Fibroblast of lung (primary cell): ENCODE measurements at regions not wholly inside any gene's neighbourhood (a gene's known extent, or its start where the extent isn't known, plus 50 kb on each side); places are given as distances from the start of the nearest gene placed in this dataset.
A peak's percentile ranks its signal among the peaks of the same experiment; 100 is the strongest.

ENCODE experiments used
- DNase-seq, 2 donors: peaks; one replicate each; pipeline versions ENCODE4 v3.0.0 to v3.0.0-alpha.2; 2010; ENCODE audit warnings: low read depth in 2 of 2
- H2AFZ ChIP-seq: 2 replicates; pipeline ENCODE4 v1.5.1; 2012; ENCODE audit warnings: low read length, control low read depth, inconsistent platforms
- H3K27ac ChIP-seq: 2 replicates; pipeline ENCODE4 v1.5.1; 2011; ENCODE audit warnings: low read length, control low read depth; ENCODE audit not compliant: insufficient read depth
- H3K27me3 ChIP-seq: 2 replicates; pipeline ENCODE4 v1.5.1; 2011; ENCODE audit warnings: mild to moderate bottlenecking, low read length; ENCODE audit not compliant: control insufficient read depth, insufficient read depth
- H3K36me3 ChIP-seq: 2 replicates; pipeline ENCODE4 v1.5.1; 2011; ENCODE audit warnings: low read length; ENCODE audit not compliant: control insufficient read depth, insufficient read depth
- H3K4me1 ChIP-seq: 2 replicates; pipeline ENCODE4 v1.5.1; 2011; ENCODE audit warnings: low read length; ENCODE audit not compliant: control insufficient read depth, insufficient read depth; ENCODE audit errors: extremely low read depth
- H3K4me2 ChIP-seq: 2 replicates; pipeline ENCODE4 v1.5.1; 2011; ENCODE audit warnings: low read length, control low read depth; ENCODE audit not compliant: insufficient read depth; ENCODE audit errors: extremely low read depth
- H3K4me3 ChIP-seq, 4 experiments: fragments of 200-600 bp in 1 of 4; sonication (generic) in 1 of 4; replicated peaks in 1 of 4; 2 replicates each; pipeline ENCODE4 v1.5.1; 2011 to 2016; ENCODE audit warnings: low read length in 4 of 4, low read depth in 3 of 4, mild to moderate bottlenecking in 3 of 4, control low read depth in 2 of 4, inconsistent platforms in 1 of 4, mixed read lengths in 1 of 4; ENCODE audit not compliant: insufficient read depth in 1 of 4; ENCODE audit errors: control extremely low read depth in 1 of 4
- H3K79me2 ChIP-seq: 2 replicates; pipeline ENCODE4 v1.5.1; 2012; ENCODE audit warnings: mild to moderate bottlenecking, low read length, inconsistent platforms; ENCODE audit not compliant: control insufficient read depth, insufficient read depth
- H3K9ac ChIP-seq: 2 replicates; pipeline ENCODE4 v1.5.1; 2011; ENCODE audit warnings: mild to moderate bottlenecking, low read length, control low read depth; ENCODE audit not compliant: insufficient read depth
- H3K9me3 ChIP-seq: 2 replicates; pipeline ENCODE4 v1.5.1; 2012; ENCODE audit warnings: low read depth, low read length; ENCODE audit not compliant: control insufficient read depth, insufficient read depth
- H4K20me1 ChIP-seq: 2 replicates; pipeline ENCODE4 v1.5.1; 2011; ENCODE audit warnings: low read length; ENCODE audit not compliant: control insufficient read depth, insufficient read depth; ENCODE audit errors: extremely low read depth
- EZH2 ChIP-seq: IDR thresholded peaks from 2 replicates; pipeline ENCODE4 v1.5.1; 2012; ENCODE audit warnings: low read length, control low read depth, mild to moderate bottlenecking; ENCODE audit errors: missing control alignments
- TF ChIP-seq, protein P1 (sequence below), 2 donors: IDR thresholded peaks in 1 of 2; conservative IDR thresholded peaks in 1 of 2; 1 replicate in 1 of 2; 2 replicates in 1 of 2; pipeline ENCODE4 v1.5.1; 2011 to 2012; ENCODE audit warnings: low read length in 2 of 2, control low read depth in 1 of 2, inconsistent platforms in 1 of 2, low read depth in 1 of 2, mild to moderate bottlenecking in 1 of 2

DNA sequence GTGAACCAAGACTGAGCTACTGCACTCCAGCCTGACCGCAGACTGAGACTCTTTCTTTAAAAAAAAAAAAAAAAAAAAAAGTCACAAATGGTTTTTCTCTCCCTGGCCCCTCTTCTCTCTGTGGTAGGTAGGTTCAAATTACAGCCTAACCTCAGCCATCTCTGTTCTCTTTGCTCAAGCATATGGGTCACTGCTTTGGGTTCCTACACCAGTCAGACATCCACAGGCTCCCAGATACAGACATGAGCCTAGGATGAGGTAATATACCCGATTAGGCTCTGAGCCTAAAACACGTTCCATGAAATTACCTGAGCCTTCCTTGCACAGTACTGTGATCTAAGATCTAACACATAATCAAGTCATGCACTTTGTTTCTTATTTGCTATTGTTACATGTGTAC lies 90.5 kb upstream of the JAK1 start:
- Histone ChIP-seq H3K79me2 (no peaks in the 10 kb centered on the region), H3K9me3 (no peaks in the 10 kb centered on the region), H3K27me3 (no peaks in the 10 kb centered on the region), H3K27ac (no peak overlapping the region), H3K4me3 (no peak overlapping the region), H4K20me1 (no peaks in the 10 kb centered on the region), H3K4me1 (no peaks in the 10 kb centered on the region), H2AFZ (no peak overlapping the region), H3K4me2 (no peak overlapping the region), H3K36me3 (no peaks in the 10 kb centered on the region), H3K9ac (no peak overlapping the region)
- TF ChIP-seq, protein P1, sequence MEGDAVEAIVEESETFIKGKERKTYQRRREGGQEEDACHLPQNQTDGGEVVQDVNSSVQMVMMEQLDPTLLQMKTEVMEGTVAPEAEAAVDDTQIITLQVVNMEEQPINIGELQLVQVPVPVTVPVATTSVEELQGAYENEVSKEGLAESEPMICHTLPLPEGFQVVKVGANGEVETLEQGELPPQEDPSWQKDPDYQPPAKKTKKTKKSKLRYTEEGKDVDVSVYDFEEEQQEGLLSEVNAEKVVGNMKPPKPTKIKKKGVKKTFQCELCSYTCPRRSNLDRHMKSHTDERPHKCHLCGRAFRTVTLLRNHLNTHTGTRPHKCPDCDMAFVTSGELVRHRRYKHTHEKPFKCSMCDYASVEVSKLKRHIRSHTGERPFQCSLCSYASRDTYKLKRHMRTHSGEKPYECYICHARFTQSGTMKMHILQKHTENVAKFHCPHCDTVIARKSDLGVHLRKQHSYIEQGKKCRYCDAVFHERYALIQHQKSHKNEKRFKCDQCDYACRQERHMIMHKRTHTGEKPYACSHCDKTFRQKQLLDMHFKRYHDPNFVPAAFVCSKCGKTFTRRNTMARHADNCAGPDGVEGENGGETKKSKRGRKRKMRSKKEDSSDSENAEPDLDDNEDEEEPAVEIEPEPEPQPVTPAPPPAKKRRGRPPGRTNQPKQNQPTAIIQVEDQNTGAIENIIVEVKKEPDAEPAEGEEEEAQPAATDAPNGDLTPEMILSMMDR (conservative IDR thresholded peaks at IDR 0.05 in 1 of 2, IDR thresholded peaks at IDR 0.05 in 1 of 2; ENCODE audit: low read depth in 1 of 2, low read length in 2 of 2), result no peak
- no peak for TF ChIP-seq EZH2
- no peak for DNase-seq

DNA sequence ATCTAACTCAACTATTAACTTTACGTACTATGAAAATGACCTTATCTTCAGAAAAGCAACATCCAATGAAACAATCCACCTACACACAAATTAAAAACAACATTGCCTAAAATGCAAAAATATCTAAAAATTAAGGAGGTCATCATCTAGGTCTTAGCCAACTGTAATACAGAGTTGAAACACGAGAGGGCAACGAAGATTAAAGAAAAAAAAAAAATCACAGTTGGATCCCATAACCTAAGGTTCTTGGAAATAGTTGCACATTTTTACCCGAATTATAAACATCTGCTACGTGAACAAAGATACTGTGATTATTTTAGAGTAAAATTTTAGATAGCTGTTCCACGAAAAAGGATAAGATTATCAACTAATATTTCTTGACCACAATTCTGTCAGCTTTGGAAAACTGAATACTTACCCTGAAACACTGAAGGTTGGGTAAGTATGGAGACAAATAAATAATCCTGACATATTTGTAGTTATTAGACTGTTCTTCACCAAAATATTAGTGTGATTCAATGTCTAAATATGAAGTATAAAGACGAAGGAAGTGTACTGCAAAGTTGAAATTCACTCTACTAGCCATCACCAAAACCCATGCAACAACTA lies 88.0 kb upstream of the AK4 start:
- Histone ChIP-seq H2AFZ (no peak overlapping the region), H4K20me1 (no peaks in the 10 kb centered on the region), H3K4me1 (no peaks in the 10 kb centered on the region), H3K9ac (no peak overlapping the region), H3K4me3 (no peak overlapping the region), H3K9me3 (no peaks in the 10 kb centered on the region), H3K27ac (no peak overlapping the region), H3K79me2 (no peaks in the 10 kb centered on the region), H3K4me2 (no peak overlapping the region), H3K36me3 (no peaks in the 10 kb centered on the region), H3K27me3 (no peaks in the 10 kb centered on the region)
- no peak for TF ChIP-seq EZH2
- TF ChIP-seq, protein P1 (conservative IDR thresholded peaks at IDR 0.05 in 1 of 2, IDR thresholded peaks at IDR 0.05 in 1 of 2; ENCODE audit: low read depth in 1 of 2, low read length in 2 of 2), result peak; percentile 31 to 65
- DNase-seq, result peak; percentile 27 to 72

DNA sequence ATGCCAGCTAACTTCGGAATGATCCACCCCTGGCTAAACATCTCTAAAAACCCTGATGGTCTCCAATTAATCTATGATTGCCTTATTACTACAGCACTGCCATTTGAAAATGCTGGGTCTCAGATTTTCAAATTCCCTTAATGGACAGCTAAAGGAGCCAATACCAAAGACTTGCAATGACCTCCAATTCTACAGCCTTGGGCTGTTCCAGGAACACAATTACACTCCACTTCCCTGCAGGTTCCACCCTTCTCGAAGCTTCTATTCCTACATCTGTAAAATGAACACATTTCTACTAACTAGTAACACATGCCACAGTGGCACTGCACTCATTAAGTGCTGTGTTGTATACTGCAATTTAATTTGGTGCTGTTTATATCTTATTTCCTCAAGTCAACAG lies 85.7 kb upstream of the AK4 start:
- DNase-seq, result no peak
- TF ChIP-seq EZH2, result no peak
- TF ChIP-seq, protein P1 (conservative IDR thresholded peaks at IDR 0.05 in 1 of 2, IDR thresholded peaks at IDR 0.05 in 1 of 2; ENCODE audit: low read depth in 1 of 2, low read length in 2 of 2), result no peak

More for the DNA sequence above, 85.7 kb upstream of the AK4 start:
- H3K27me3 ChIP-seq, result no peaks in the 10 kb centered on the region
- H3K4me1 ChIP-seq, result peaks cover 5% of the 10 kb centered on the region
- no peak overlapping the region for H2AFZ ChIP-seq
- no peak overlapping the region for H3K4me3 ChIP-seq
- H3K27ac ChIP-seq, result no peak overlapping the region
- H4K20me1 ChIP-seq, result no peaks in the 10 kb centered on the region
- H3K9me3 ChIP-seq, result no peaks in the 10 kb centered on the region
- no peak overlapping the region for H3K4me2 ChIP-seq
- no peak overlapping the region for H3K9ac ChIP-seq
- H3K36me3 ChIP-seq, result no peaks in the 10 kb centered on the region
- no peaks in the 10 kb centered on the region for H3K79me2 ChIP-seq
